HG03565 (cell line): ENCODE measurements at regions not wholly inside any gene's neighbourhood (a gene's known extent, or its start where the extent isn't known, plus 50 kb on each side); places are given as distances from the start of the nearest gene placed in this dataset.
"Not testable (repeated sequence)": the region's sequence is repeated elsewhere in the genome, so short reads cannot be mapped to it uniquely, and the experiment has no call there.

Source experiments
- ATAC-seq: cut with Tn5 transposase; IDR thresholded peaks from one replicate; pipeline ENCODE4 v1.9.1; 2021; ENCODE audit warnings: mild to moderate bottlenecking, moderate library complexity; ENCODE audit not compliant: unreplicated experiment

GRCh38 chr2:64932371-64933216, 56.6 kb upstream of the SLC1A4 start:
- peak; percentile 78 for ATAC-seq

- ATAC-seq, result no peak
Measured at GRCh38 chr2:64934530-64934929, 54.7 kb upstream of the SLC1A4 start.

- ATAC-seq, result no peak
Measured at GRCh38 chr2:64936809-64937208, 52.4 kb upstream of the SLC1A4 start.

GRCh38 chr2:64937314-64937686, 51.9 kb upstream of the SLC1A4 start:
- not testable (repeated sequence) for ATAC-seq

- ATAC-seq, result no peak
Measured at GRCh38 chr2:64937687-64938491, 51.3 kb upstream of the SLC1A4 start.

- no peak for ATAC-seq
Measured at GRCh38 chr2:64938607-64939285, 50.5 kb upstream of the SLC1A4 start.

GRCh38 chr2:64939332-64939917, 49.8 kb upstream of the SLC1A4 start:
- peak; percentile 41 for ATAC-seq
